Mesothelial cell of epicardium (in vitro differentiated cells): ENCODE measurements at regions not wholly inside any gene's neighbourhood (a gene's known extent, or its start where the extent isn't known, plus 50 kb on each side); places are given as distances from the start of the nearest gene placed in this dataset.
"Not testable (repeated sequence)": the region's sequence is repeated elsewhere in the genome, so short reads cannot be mapped to it uniquely, and the experiment has no call there.

Experiments used
- DNase-seq, 2 experiments: peaks; one replicate each; pipeline ENCODE4 v3.0.0; 2021; ENCODE audit warnings: low spot score in 2 of 2; ENCODE audit not compliant: unreplicated experiment in 2 of 2
- H3K27ac Mint-ChIP-seq: 2 replicates; pipeline ENCODE4 v1.8.0; 2021; ENCODE audit warnings: mixed read lengths
- H3K27me3 Mint-ChIP-seq: 2 replicates; pipeline ENCODE4 v1.8.0; 2021; ENCODE audit warnings: low read depth, mixed read lengths
- H3K36me3 Mint-ChIP-seq: 2 replicates; pipeline ENCODE4 v1.8.0; 2021; ENCODE audit warnings: mixed read lengths
- H3K4me1 Mint-ChIP-seq: 2 replicates; pipeline ENCODE4 v1.8.0; 2021; ENCODE audit warnings: mixed read lengths
- H3K4me3 Mint-ChIP-seq: 2 replicates; pipeline ENCODE4 v1.8.0; 2021; ENCODE audit warnings: mild to moderate bottlenecking, moderate library complexity, mixed read lengths
- H3K9me3 Mint-ChIP-seq: 2 replicates; pipeline ENCODE4 v1.8.0; 2021; ENCODE audit warnings: mixed read lengths
- CTCF ChIP-seq: fragments of 200-600 bp; sonication (generic); IDR thresholded peaks from one replicate; pipeline ENCODE4 v1.5.0; 2021; ENCODE audit warnings: antibody characterized with exemption; ENCODE audit not compliant: unreplicated experiment

- no peak overlapping the region for H3K27ac Mint-ChIP-seq
- no peak for TF ChIP-seq CTCF
- peaks cover 44% of the 10 kb centered on the region for H3K9me3 Mint-ChIP-seq
- H3K36me3 Mint-ChIP-seq = no peaks in the 10 kb centered on the region
- H3K27me3 Mint-ChIP-seq = no peaks in the 10 kb centered on the region
- H3K4me1 Mint-ChIP-seq = no peaks in the 10 kb centered on the region
- no peak for DNase-seq
- H3K4me3 Mint-ChIP-seq = no peak overlapping the region
These were observed 612.3 kb upstream of the ZNF337 start for GRCh38 chr20:26308961-26309360.

- DNase-seq = no peak
- peaks cover 40% of the 10 kb centered on the region for H3K9me3 Mint-ChIP-seq
These were observed 598.4 kb upstream of the ZNF337 start for GRCh38 chr20:26295006-26295405.

GRCh38 chr20:26288379-26289061 is 591.9 kb upstream of the ZNF337 start:
- not testable (repeated sequence) for H3K27me3 Mint-ChIP-seq, H3K27ac Mint-ChIP-seq, DNase-seq, H3K36me3 Mint-ChIP-seq, H3K4me1 Mint-ChIP-seq, H3K4me3 Mint-ChIP-seq
- peaks cover 21% of the 10 kb centered on the region for H3K9me3 Mint-ChIP-seq

More at GRCh38 chr20:26295006-26295405, 598.4 kb upstream of the ZNF337 start:
- Mint-ChIP-seq H3K27me3 (no peaks in the 10 kb centered on the region), H3K27ac (no peak overlapping the region), H3K4me1 (no peaks in the 10 kb centered on the region), H3K36me3 (no peaks in the 10 kb centered on the region), H3K4me3 (no peak overlapping the region)
- TF ChIP-seq CTCF = no peak

- Mint-ChIP-seq H3K4me1 (no peaks in the 10 kb centered on the region), H3K27me3 (no peaks in the 10 kb centered on the region), H3K4me3 (no peak overlapping the region), H3K9me3 (peaks cover 61% of the 10 kb centered on the region), H3K36me3 (no peaks in the 10 kb centered on the region), H3K27ac (no peak overlapping the region)
- TF ChIP-seq CTCF = no peak
- DNase-seq = no peak
These were observed 582.6 kb upstream of the ZNF337 start for GRCh38 chr20:26279238-26279637.

GRCh38 chr20:26277339-26277738 is 580.7 kb upstream of the ZNF337 start:
- H3K36me3 Mint-ChIP-seq = no peaks in the 10 kb centered on the region
- peaks cover 53% of the 10 kb centered on the region for H3K9me3 Mint-ChIP-seq
- H3K27me3 Mint-ChIP-seq = no peaks in the 10 kb centered on the region

More at GRCh38 chr20:26277339-26277738, 580.7 kb upstream of the ZNF337 start:
- no peak for DNase-seq
- Mint-ChIP-seq H3K4me3 (no peak overlapping the region), H3K4me1 (no peaks in the 10 kb centered on the region), H3K27ac (no peak overlapping the region)
- no peak for TF ChIP-seq CTCF
